H1 (cell line): ENCODE measurements at regions not wholly inside any gene's neighbourhood (a gene's known extent, or its start where the extent isn't known, plus 50 kb on each side); places are given as distances from the start of the nearest gene placed in this dataset.

Experiments used
- CTCF ChIA-PET: fragments of 300-600 bp; sonication (Branson Sonifier 250); formaldehyde crosslinking; loops from one replicate; lab custom pipeline; 2021; ENCODE audit not compliant: partially characterized antibody; lab: Charles Lee
- POLR2A ChIA-PET: fragments of 300-600 bp; sonication (Branson Sonifier 250); formaldehyde crosslinking; loops from one replicate; lab custom pipeline; 2021; ENCODE audit warnings: inconsistent platforms; ENCODE audit not compliant: partially characterized antibody; lab: Charles Lee
- DNase-seq, 2 experiments: peaks; one replicate each; pipeline versions ENCODE4 v3.0.0 to v3.0.0-alpha.2; 2010 to 2022; ENCODE audit warnings: low spot score in 2 of 2, low read depth in 1 of 2, mixed read lengths in 1 of 2
- FAIRE-seq: peaks from 2 replicates; lab custom pipeline; 2011; peaks lifted over from hg19 to GRCh38; lab: Jason Lieb, UNC
- H2AFZ ChIP-seq: 2 replicates; pipeline ENCODE4 v1.8.1; 2012; ENCODE audit warnings: low read length, inconsistent platforms
- H2AK5ac ChIP-seq: 2 replicates; pipeline ENCODE4 v1.6.1; 2013; ENCODE audit warnings: low read depth, low read length
- H2BK120ac ChIP-seq: replicated peaks from 2 replicates; pipeline ENCODE3; 2013; ENCODE audit warnings: low read depth, low read length, inconsistent platforms
- H2BK12ac ChIP-seq: 2 replicates; pipeline ENCODE4 v1.6.1; 2013; ENCODE audit warnings: low read depth, low read length
- H2BK15ac ChIP-seq: 2 replicates; pipeline ENCODE4 v1.6.1; 2013; ENCODE audit warnings: low read length
- H2BK20ac ChIP-seq: 2 replicates; pipeline ENCODE4 v1.6.1; 2013; ENCODE audit warnings: low read length
- H2BK5ac ChIP-seq: 2 replicates; pipeline ENCODE4 v1.6.1; 2013; ENCODE audit warnings: low read depth, low read length
- H3K14ac ChIP-seq: 2 replicates; pipeline ENCODE4 v1.6.1; 2013; ENCODE audit warnings: inconsistent platforms; ENCODE audit not compliant: insufficient read length
- H3K18ac ChIP-seq: 2 replicates; pipeline ENCODE4 v1.6.1; 2013; ENCODE audit warnings: low read length; ENCODE audit errors: extremely low read depth
- H3K23ac ChIP-seq: 2 replicates; pipeline ENCODE4 v1.6.1; 2013; ENCODE audit warnings: inconsistent platforms; ENCODE audit not compliant: insufficient read length
- H3K23me2 ChIP-seq: 2 replicates; pipeline ENCODE4 v1.6.1; 2013; ENCODE audit warnings: low read depth, low read length
- H3K27ac ChIP-seq: 2 replicates; pipeline ENCODE4 v1.6.1; 2011; ENCODE audit warnings: low read depth, low read length, inconsistent platforms
- H3K27me3 ChIP-seq, 4 experiments: replicated peaks in 1 of 4; 1 replicate in 1 of 4; 2 replicates in 3 of 4; pipeline versions ENCODE4 v1.6.1 to v1.8.1; 2011 to 2013; ENCODE audit warnings: low read length in 3 of 4, mild to moderate bottlenecking in 3 of 4, inconsistent platforms in 2 of 4, mixed read lengths in 2 of 4, moderate library complexity in 1 of 4; ENCODE audit not compliant: control insufficient read depth in 3 of 4, insufficient read depth in 3 of 4; ENCODE audit errors: extremely low read depth in 1 of 4
- H3K36me3 ChIP-seq, 4 experiments: 2 replicates each; pipeline versions ENCODE4 v1.6.1 to v1.8.1; 2011 to 2013; ENCODE audit warnings: mild to moderate bottlenecking in 4 of 4, low read length in 3 of 4, moderate library complexity in 2 of 4, control low read depth in 1 of 4, inconsistent platforms in 1 of 4; ENCODE audit not compliant: insufficient read depth in 4 of 4, control insufficient read depth in 2 of 4
- H3K4ac ChIP-seq: replicated peaks from 2 replicates; pipeline ENCODE3; 2013; ENCODE audit warnings: low read length, low read depth, mixed read lengths, inconsistent platforms; ENCODE audit not compliant: insufficient read length
- H3K4me1 ChIP-seq, 4 experiments: replicated peaks in 1 of 4; 1 replicate in 1 of 4; 2 replicates in 3 of 4; pipeline versions ENCODE4 v1.6.1 to v1.8.1; 2011 to 2013; ENCODE audit warnings: low read length in 3 of 4, inconsistent platforms in 2 of 4, mixed read lengths in 1 of 4; ENCODE audit not compliant: insufficient read depth in 4 of 4, control insufficient read depth in 3 of 4
- H3K4me2 ChIP-seq, 2 experiments: 2 replicates each; pipeline versions ENCODE4 v1.6.1 to v1.8.1; 2011 to 2013; ENCODE audit warnings: low read depth in 2 of 2, low read length in 2 of 2, control low read depth in 1 of 2, inconsistent platforms in 1 of 2, mild to moderate bottlenecking in 1 of 2; ENCODE audit not compliant: insufficient read depth in 1 of 2
- H3K4me3 ChIP-seq, 4 experiments: fragments of 200-600, 300-600 bp in 1 of 4; sonication (generic), shearing (Covaris generic), sonication (Bioruptor Twin) in 1 of 4; 2 replicates each; pipeline versions ENCODE4 v1.5.1 to v1.8.1; 2011 to 2016; ENCODE audit warnings: low read length in 4 of 4, low read depth in 3 of 4, control low read depth in 2 of 4, inconsistent platforms in 2 of 4, mild to moderate bottlenecking in 2 of 4, mixed read lengths in 1 of 4, moderate library complexity in 1 of 4; ENCODE audit not compliant: insufficient read depth in 2 of 4; ENCODE audit errors: extremely low read depth in 1 of 4
- H3K56ac ChIP-seq: replicated peaks from 2 replicates; pipeline ENCODE3; 2013; ENCODE audit warnings: low read depth, mild to moderate bottlenecking, mixed read lengths, low read length, inconsistent platforms; ENCODE audit not compliant: insufficient read length
- H3K79me1 ChIP-seq: 2 replicates; pipeline ENCODE4 v1.6.1; 2013; ENCODE audit warnings: low read depth, low read length, control low read depth
- H3K79me2 ChIP-seq, 2 experiments: 2 replicates each; pipeline versions ENCODE4 v1.6.1 to v1.8.1; 2012 to 2013; ENCODE audit warnings: low read length in 2 of 2, mild to moderate bottlenecking in 2 of 2, inconsistent platforms in 1 of 2; ENCODE audit not compliant: insufficient read depth in 2 of 2, control insufficient read depth in 1 of 2
- H3K9ac ChIP-seq, 4 experiments: replicated peaks in 1 of 4; 1 replicate in 1 of 4; 2 replicates in 3 of 4; pipeline versions ENCODE4 v1.6.1 to v1.8.1; 2011 to 2013; ENCODE audit warnings: low read depth in 3 of 4, low read length in 3 of 4, control low read depth in 2 of 4, mild to moderate bottlenecking in 2 of 4, moderate library complexity in 2 of 4, inconsistent platforms in 1 of 4; ENCODE audit errors: extremely low read depth in 1 of 4
- H3K9me3 ChIP-seq, 2 experiments: 2 replicates each; pipeline versions ENCODE4 v1.6.1 to v1.8.1; 2012 to 2013; ENCODE audit warnings: mild to moderate bottlenecking in 2 of 2, moderate library complexity in 2 of 2, control low read depth in 1 of 2, inconsistent platforms in 1 of 2, low read depth in 1 of 2, low read length in 1 of 2, mixed read lengths in 1 of 2; ENCODE audit not compliant: insufficient read depth in 2 of 2
- H4K20me1 ChIP-seq, 2 experiments: replicated peaks in 1 of 2; 2 replicates each; pipeline versions ENCODE3 to v1.8.1; 2011 to 2013; ENCODE audit warnings: inconsistent platforms in 2 of 2, low read length in 2 of 2, mild to moderate bottlenecking in 1 of 2; ENCODE audit not compliant: insufficient read depth in 2 of 2, control insufficient read depth in 1 of 2
- H4K5ac ChIP-seq: 2 replicates; pipeline ENCODE4 v1.6.1; 2013; ENCODE audit warnings: low read length, low read depth, mixed read lengths, inconsistent platforms; ENCODE audit not compliant: insufficient read length
- H4K8ac ChIP-seq: 2 replicates; pipeline ENCODE4 v1.8.0; 2013; ENCODE audit warnings: mild to moderate bottlenecking, moderate library complexity, low read length, inconsistent platforms; ENCODE audit not compliant: insufficient read depth; ENCODE audit errors: extremely low read depth
- H4K91ac ChIP-seq: replicated peaks from 2 replicates; pipeline ENCODE3; 2013; ENCODE audit warnings: low read length, mixed read lengths, inconsistent platforms; ENCODE audit not compliant: insufficient read length
- ASH2L ChIP-seq: fragments of 200-600, 300-600 bp; sonication (generic); IDR thresholded peaks from one replicate; pipeline ENCODE4 v1.7.1; 2017; ENCODE audit warnings: low read length
- BRCA1 ChIP-seq: IDR thresholded peaks from 2 replicates; pipeline ENCODE4 v1.6.1; 2012; ENCODE audit warnings: low read depth, low read length, improper control_type of control experiment
- CTBP2 ChIP-seq: IDR thresholded peaks from 2 replicates; pipeline ENCODE4 v1.7.0; 2011; ENCODE audit warnings: borderline replicate concordance, mild to moderate bottlenecking, moderate library complexity, mixed read lengths, low read length; ENCODE audit not compliant: insufficient read depth, insufficient read length
- EP300 ChIP-seq, 2 experiments: IDR thresholded peaks; 1 replicate in 1 of 2; 2 replicates in 1 of 2; pipeline ENCODE4 v1.6.1; 2011 to 2012; ENCODE audit warnings: low read depth in 2 of 2, low read length in 2 of 2, mild to moderate bottlenecking in 2 of 2, borderline replicate concordance in 1 of 2, inconsistent platforms in 1 of 2, moderate library complexity in 1 of 2
- FOSL1 ChIP-seq: IDR thresholded peaks from 2 replicates; pipeline ENCODE4 v1.6.1; 2011; ENCODE audit warnings: mild to moderate bottlenecking, low read depth, low read length, moderate library complexity; ENCODE audit not compliant: insufficient read depth
- HDAC6 ChIP-seq: IDR thresholded peaks from one replicate; pipeline ENCODE4 v1.7.1; 2012; ENCODE audit warnings: low read depth, mild to moderate bottlenecking, inconsistent platforms, low read length, moderate library complexity
- MAFK ChIP-seq: IDR thresholded peaks from 2 replicates; pipeline ENCODE4 v1.6.1; 2012; ENCODE audit warnings: low read depth, mild to moderate bottlenecking, improper control_type of control experiment, low read length
- POLR2A ChIP-seq, 2 experiments: IDR thresholded peaks; 1 replicate in 1 of 2; 2 replicates in 1 of 2; pipeline ENCODE4 v1.6.1; 2011; ENCODE audit warnings: low read depth in 2 of 2, low read length in 2 of 2, mild to moderate bottlenecking in 2 of 2; ENCODE audit errors: control extremely low read depth in 1 of 2
- RFX5 ChIP-seq: IDR thresholded peaks from 2 replicates; pipeline ENCODE4 v1.6.1; 2011; ENCODE audit warnings: low read depth, low read length, improper control_type of control experiment, borderline replicate concordance
- RXRA ChIP-seq: IDR thresholded peaks from 2 replicates; pipeline ENCODE4 v1.6.1; 2011; ENCODE audit warnings: low read depth, mild to moderate bottlenecking, low read length, moderate library complexity; ENCODE audit not compliant: insufficient read depth
- SRF ChIP-seq: IDR thresholded peaks from 2 replicates; pipeline ENCODE4 v1.6.1; 2011; ENCODE audit warnings: mild to moderate bottlenecking, low read depth, low read length, moderate library complexity
- TCF12 ChIP-seq: IDR thresholded peaks from 2 replicates; pipeline ENCODE4 v1.6.1; 2011; ENCODE audit warnings: low read depth, mild to moderate bottlenecking, low read length
- YY1 ChIP-seq: IDR thresholded peaks from 2 replicates; pipeline ENCODE4 v1.6.1; 2011; ENCODE audit warnings: low read depth, mild to moderate bottlenecking, low read length
- WGBS, 2 experiments: shearing (Covaris generic) in 1 of 2; methylation state at CpG; one replicate each; pipeline versions ENCODE4 v1.1.6 to v1.1.7; 2013 to 2015; ENCODE audit warnings: low lambda C conversion rate in 2 of 2, mixed read lengths in 2 of 2, inconsistent platforms in 1 of 2, low coverage in 1 of 2, missing lambda C conversion rate in 1 of 2; ENCODE audit not compliant: insufficient replicate concordance in 2 of 2, insufficient coverage in 1 of 2, insufficient read length in 1 of 2; ENCODE audit errors: extremely low coverage in 1 of 2, missing lambda C conversion rate in 1 of 2; 5-methylcytosine and 5-hydroxymethylcytosine counted together
- TF ChIP-seq, protein P1 (sequence below): IDR thresholded peaks from 2 replicates; pipeline ENCODE4 v1.6.1; 2011; ENCODE audit warnings: low read depth, mild to moderate bottlenecking, low read length; ENCODE audit not compliant: insufficient read depth

DNA sequence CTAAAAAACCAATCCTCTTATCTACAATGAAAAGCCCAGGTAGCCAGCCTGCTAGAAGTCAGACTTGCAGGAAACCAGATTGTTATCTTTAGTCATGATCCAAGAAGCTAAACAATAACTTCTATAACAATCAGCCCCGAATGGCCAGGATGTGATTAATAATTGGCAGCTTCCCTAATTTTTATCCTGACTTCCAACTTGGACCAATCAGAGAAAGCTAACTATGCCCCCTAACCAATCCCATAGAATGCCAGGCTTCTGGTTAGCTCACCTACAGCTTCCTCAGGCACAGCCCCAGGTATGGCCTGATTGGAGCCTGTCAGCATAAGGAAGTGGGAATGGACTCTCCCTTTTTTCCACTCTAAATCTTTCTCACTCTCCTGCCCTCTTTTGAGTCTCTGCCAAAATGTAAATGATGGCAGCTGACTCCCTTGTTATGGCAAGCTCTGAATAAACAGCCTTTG, 394.9 kb downstream of the DLEU7 start:
- CTCF ChIA-PET: interaction anchor here (1.2 kb wide), 1 partner anchor 264 kb away, joined by 3 read pairs; no protein-coding TSS in a partner anchor
- 87% methylated on average over 1 of the region's 1 CpG; no CpG with 5 or more reads in 1 of the 2 experiments for WGBS, 2 experiments
- Histone ChIP-seq H2BK12ac (no peak overlapping the region), H3K4me2 (no peak overlapping the region), H4K5ac (no peak overlapping the region), H3K4ac (no peak overlapping the region), H3K4me3 (no peak overlapping the region), H2BK20ac (no peak overlapping the region), H2BK15ac (0 out of 2 replicates have a peak overlapping the region, but pooled peaks have one; percentile 31), H3K36me3 (no peaks in the 10 kb centered on the region), H3K18ac (no peak overlapping the region), H3K79me2 (no peaks in the 10 kb centered on the region), H3K23me2 (no peaks in the 10 kb centered on the region), H3K9me3 (no peaks in the 10 kb centered on the region), H3K27ac (no peak overlapping the region), H4K91ac (no peak overlapping the region), H2AK5ac (no peak overlapping the region), H4K20me1 (no peaks in the 10 kb centered on the region), H3K14ac (no peak overlapping the region), H4K8ac (no peak overlapping the region), H2BK5ac (no peak overlapping the region), H3K79me1 (no peaks in the 10 kb centered on the region), H3K4me1 (peaks cover 6 to 22% (median 13%) of the 10 kb centered on the region in 4 experiments; a peak in 5 of 7 replicates), H2AFZ (peak overlapping the region; percentile 17; the same call in 1 of the 2 replicates), H3K27me3 (no peaks in the 10 kb centered on the region), H2BK120ac (no peak overlapping the region), H3K56ac (no peak overlapping the region), H3K9ac (no peak overlapping the region), H3K23ac (no peak overlapping the region)
- POLR2A ChIA-PET: no interaction called here
- no peak for FAIRE-seq
- DNase-seq: no peak
- TF ChIP-seq TCF12: no peak
- no peak for TF ChIP-seq MAFK
- no peak for TF ChIP-seq CTBP2
- TF ChIP-seq BRCA1: no peak
- TF ChIP-seq, protein P1, sequence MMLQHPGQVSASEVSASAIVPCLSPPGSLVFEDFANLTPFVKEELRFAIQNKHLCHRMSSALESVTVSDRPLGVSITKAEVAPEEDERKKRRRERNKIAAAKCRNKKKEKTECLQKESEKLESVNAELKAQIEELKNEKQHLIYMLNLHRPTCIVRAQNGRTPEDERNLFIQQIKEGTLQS: no peak
- TF ChIP-seq FOSL1: no peak
- TF ChIP-seq RFX5: no peak
- TF ChIP-seq YY1: no peak
- TF ChIP-seq SRF: no peak
- TF ChIP-seq ASH2L: no peak
- no peak for TF ChIP-seq POLR2A (IDR thresholded peaks at IDR 0.05; ENCODE audit: control extremely low read depth in 1 of 2, low read depth in 2 of 2, low read length in 2 of 2)
- TF ChIP-seq RXRA: no peak
- TF ChIP-seq HDAC6: no peak
- TF ChIP-seq EP300 (IDR thresholded peaks at IDR 0.05; ENCODE audit: borderline replicate concordance in 1 of 2, low read depth in 2 of 2, low read length in 2 of 2): no peak
